A549 (cell line): ENCODE measurements at regions not wholly inside any gene's neighbourhood (a gene's known extent, or its start where the extent isn't known, plus 50 kb on each side); places are given as distances from the start of the nearest gene placed in this dataset.

ENCODE experiments used
- ATAC-seq, 2 experiments: fragments of 200-7000 bp in 1 of 2; fragments of >200 bp in 1 of 2; cut with Nextera tagmentation in 1 of 2; cut with Tn5 transposase in 1 of 2; 3 replicates each; pipeline versions ENCODE4 v1.8.0 to v1.9.1; 2018 to 2020; ENCODE audit warnings: mild to moderate bottlenecking in 1 of 2, moderate library complexity in 1 of 2
- CTCF ChIA-PET: fragments of 300-600 bp; sonication (Branson Sonifier 250); formaldehyde crosslinking; extraction: SDS; loops from one replicate; lab custom pipeline; 2021; ENCODE audit warnings: antibody characterized with exemption, inconsistent platforms; lab: Yijun Ruan, JAX
- POLR2A ChIA-PET: fragments of 350-600 bp; formaldehyde crosslinking; extraction: SDS; loops from one replicate; lab custom pipeline; 2021; ENCODE audit warnings: antibody characterized with exemption, inconsistent platforms; lab: Yijun Ruan, JAX
- DNase-seq, 2 experiments: peaks; one replicate each; pipeline versions ENCODE4 v3.0.0 to v3.0.0-alpha.2; 2011 to 2016; ENCODE audit warnings: low read depth in 1 of 2, low spot score in 1 of 2
- FAIRE-seq: peaks from 2 replicates; lab custom pipeline; 2011; peaks lifted over from hg19 to GRCh38; lab: Jason Lieb, UNC
- H3K27ac ChIP-seq, 2 experiments: fragments of >200 bp; sonication (Bioruptor Twin); formaldehyde crosslinking; 3 replicates each; pipeline ENCODE4 v1.5.1; 2016 to 2017
- H3K4me1 ChIP-seq: fragments of >200 bp; sonication (Bioruptor Twin); formaldehyde crosslinking; 3 replicates; pipeline ENCODE4 v1.6.1; 2016
- H3K4me2 ChIP-seq: fragments of >200 bp; sonication (Bioruptor Twin); formaldehyde crosslinking; 3 replicates; pipeline ENCODE4 v1.6.1; 2016
- H3K4me3 ChIP-seq: fragments of >200 bp; sonication (Bioruptor Twin); formaldehyde crosslinking; 3 replicates; pipeline ENCODE4 v1.5.1; 2016
- H3K9me3 ChIP-seq: fragments of >200 bp; sonication (Bioruptor Twin); formaldehyde crosslinking; 3 replicates; pipeline ENCODE4 v1.6.1; 2016
- CBX8 ChIP-seq: fragments of 200-600 bp; sonication (generic); IDR thresholded peaks from 2 replicates; pipeline ENCODE4 v1.6.1; 2016
- EHMT2 ChIP-seq: fragments of 200-600 bp; sonication (generic); IDR thresholded peaks from 2 replicates; pipeline ENCODE4 v1.6.1; 2016; ENCODE audit warnings: antibody characterized with exemption, low read depth, mild to moderate bottlenecking, moderate library complexity
- ESRRA ChIP-seq: fragments of 150-350 bp; IDR thresholded peaks from 2 replicates; pipeline ENCODE4 v1.6.1; 2014; ENCODE audit warnings: mild to moderate bottlenecking, low read length, borderline replicate concordance
- HDAC2 ChIP-seq: fragments of 200-600 bp; sonication (generic); IDR thresholded peaks from 2 replicates; pipeline ENCODE4 v1.6.1; 2016
- MYC ChIP-seq: IDR thresholded peaks from 2 replicates; pipeline ENCODE4 v1.6.1; 2012; ENCODE audit warnings: mild to moderate bottlenecking, inconsistent platforms, low read length, improper control_type of control experiment, borderline replicate concordance
- NR3C1 ChIP-seq: fragments of >200 bp; sonication (Bioruptor Twin); formaldehyde crosslinking; IDR thresholded peaks from 3 replicates; pipeline ENCODE4 v1.6.1; 2017
- RCOR1 ChIP-seq: fragments of 150-350 bp; IDR thresholded peaks from 2 replicates; pipeline ENCODE4 v1.6.1; 2014; ENCODE audit warnings: antibody characterized with exemption, low read length, low read depth
- RFX5 ChIP-seq: fragments of 450-650 bp; IDR thresholded peaks from 2 replicates; pipeline ENCODE4 v1.7.1; 2014; ENCODE audit warnings: antibody characterized with exemption, mild to moderate bottlenecking, moderate library complexity
- SMC3 ChIP-seq: fragments of >200 bp; sonication (Bioruptor Twin); formaldehyde crosslinking; IDR thresholded peaks from 3 replicates; pipeline ENCODE4 v1.6.1; 2018; ENCODE audit warnings: inconsistent platforms
- WGBS: methylation state at CpG from one replicate; pipeline ENCODE4 v1.1.6; 2017; ENCODE audit errors: missing lambda C conversion rate; 5-methylcytosine and 5-hydroxymethylcytosine counted together
- TF ChIP-seq, protein P1 (sequence below): fragments of >200 bp; sonication (Bioruptor Twin); formaldehyde crosslinking; IDR thresholded peaks from 3 replicates; pipeline ENCODE4 v1.6.1; 2016
- TF ChIP-seq, protein P2 (sequence below): IDR thresholded peaks from 2 replicates; pipeline ENCODE4 v1.6.1; 2012; ENCODE audit warnings: low read depth, borderline replicate concordance
- TF ChIP-seq, protein P3 (sequence below): fragments of 450-650 bp; IDR thresholded peaks from 2 replicates; pipeline ENCODE4 v1.6.1; 2014; ENCODE audit warnings: antibody characterized with exemption
- TF ChIP-seq, protein P4 (sequence below): fragments of >200 bp; sonication (Bioruptor Twin); formaldehyde crosslinking; IDR thresholded peaks from 2 replicates; pipeline ENCODE4 v1.6.1; 2016
- TF ChIP-seq, protein P5 (sequence below): fragments of 150-350 bp; IDR thresholded peaks from 2 replicates; pipeline ENCODE4 v1.6.1; 2014; ENCODE audit warnings: low read depth, mild to moderate bottlenecking, low read length

DNA sequence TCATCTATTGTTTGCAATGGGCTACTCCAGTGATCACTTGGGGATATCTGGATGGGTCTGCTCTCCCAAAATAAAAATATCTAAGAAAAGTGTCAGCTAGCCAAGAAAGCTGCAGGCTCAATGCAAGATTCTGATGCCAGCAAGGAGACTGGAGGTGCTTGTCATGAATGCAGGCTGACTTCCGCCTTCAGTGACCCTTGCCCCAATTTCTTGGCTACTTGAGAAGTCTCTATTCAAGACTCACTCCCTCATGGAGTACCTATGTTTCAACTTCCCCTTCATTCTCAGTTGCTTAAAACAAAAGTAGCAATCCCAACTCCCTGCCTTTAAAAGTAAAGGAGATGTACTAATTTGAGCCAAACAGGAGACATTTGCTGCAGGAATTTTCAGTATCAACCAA lies 123.9 kb downstream of the GPR65 start (continued):
- TF ChIP-seq, protein P1, sequence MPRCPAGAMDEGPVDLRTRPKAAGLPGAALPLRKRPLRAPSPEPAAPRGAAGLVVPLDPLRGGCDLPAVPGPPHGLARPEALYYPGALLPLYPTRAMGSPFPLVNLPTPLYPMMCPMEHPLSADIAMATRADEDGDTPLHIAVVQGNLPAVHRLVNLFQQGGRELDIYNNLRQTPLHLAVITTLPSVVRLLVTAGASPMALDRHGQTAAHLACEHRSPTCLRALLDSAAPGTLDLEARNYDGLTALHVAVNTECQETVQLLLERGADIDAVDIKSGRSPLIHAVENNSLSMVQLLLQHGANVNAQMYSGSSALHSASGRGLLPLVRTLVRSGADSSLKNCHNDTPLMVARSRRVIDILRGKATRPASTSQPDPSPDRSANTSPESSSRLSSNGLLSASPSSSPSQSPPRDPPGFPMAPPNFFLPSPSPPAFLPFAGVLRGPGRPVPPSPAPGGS, result no peak
- TF ChIP-seq HDAC2, result no peak

DNA sequence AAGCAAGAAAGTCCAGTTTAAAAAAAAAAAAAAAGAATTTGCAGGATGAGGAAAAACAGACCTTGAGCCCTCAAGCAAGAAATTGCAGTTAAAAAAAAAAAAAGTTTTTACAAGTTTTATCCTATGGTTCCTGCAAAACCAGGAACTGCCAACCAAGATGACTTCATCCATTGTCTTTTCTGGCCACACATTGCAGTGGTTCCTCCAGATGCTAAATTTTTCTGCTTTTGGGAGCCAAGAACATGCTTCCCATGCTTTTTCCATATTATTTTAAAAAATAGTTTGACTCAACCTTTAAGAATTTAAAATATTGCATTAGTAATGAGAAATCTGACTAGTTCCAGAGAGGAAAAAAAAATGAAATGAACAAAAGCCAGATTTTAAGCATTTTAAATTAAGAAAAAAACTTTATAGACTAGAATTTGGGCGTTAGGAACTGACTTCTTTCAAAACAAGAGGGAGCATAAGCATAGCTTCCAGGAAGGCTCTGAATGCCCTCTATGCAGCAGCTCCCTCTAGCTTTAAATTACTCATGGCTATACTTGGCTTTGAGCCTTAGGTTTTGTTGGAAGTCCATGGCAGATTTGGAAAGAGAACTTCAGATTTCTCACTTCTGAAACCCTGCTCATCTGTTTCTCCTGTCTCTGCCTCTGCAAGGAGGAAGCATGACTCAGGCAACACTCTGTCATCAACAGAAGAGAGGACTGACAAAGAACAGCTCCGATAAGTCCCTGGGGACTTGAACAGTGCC lies 124.5 kb downstream of the GPR65 start:
- Histone ChIP-seq H3K4me2 (no peak overlapping the region), H3K4me3 (no peak overlapping the region), H3K9me3 (no peaks in the 10 kb centered on the region), H3K4me1 (0 out of 3 replicates have a peak, but pooled peaks cover 3% of the 10 kb centered on the region), H3K27ac (no peak overlapping the region)
- DNase-seq (peak in 1 of 2 experiments; percentile 32), FAIRE-seq (no peak), ATAC-seq (peak in 1 of 2 experiments; percentile 63; a peak in 3 of 6 replicates)
- ChIA-PET CTCF (no interaction called here), POLR2A (no interaction called here)
- no peak for TF ChIP-seq CBX8
- TF ChIP-seq, protein P2, sequence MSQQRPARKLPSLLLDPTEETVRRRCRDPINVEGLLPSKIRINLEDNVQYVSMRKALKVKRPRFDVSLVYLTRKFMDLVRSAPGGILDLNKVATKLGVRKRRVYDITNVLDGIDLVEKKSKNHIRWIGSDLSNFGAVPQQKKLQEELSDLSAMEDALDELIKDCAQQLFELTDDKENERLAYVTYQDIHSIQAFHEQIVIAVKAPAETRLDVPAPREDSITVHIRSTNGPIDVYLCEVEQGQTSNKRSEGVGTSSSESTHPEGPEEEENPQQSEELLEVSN, result no peak
- TF ChIP-seq RFX5, result no peak
- no peak for TF ChIP-seq ESRRA
- TF ChIP-seq, protein P1, result no peak
- TF ChIP-seq, protein P3, sequence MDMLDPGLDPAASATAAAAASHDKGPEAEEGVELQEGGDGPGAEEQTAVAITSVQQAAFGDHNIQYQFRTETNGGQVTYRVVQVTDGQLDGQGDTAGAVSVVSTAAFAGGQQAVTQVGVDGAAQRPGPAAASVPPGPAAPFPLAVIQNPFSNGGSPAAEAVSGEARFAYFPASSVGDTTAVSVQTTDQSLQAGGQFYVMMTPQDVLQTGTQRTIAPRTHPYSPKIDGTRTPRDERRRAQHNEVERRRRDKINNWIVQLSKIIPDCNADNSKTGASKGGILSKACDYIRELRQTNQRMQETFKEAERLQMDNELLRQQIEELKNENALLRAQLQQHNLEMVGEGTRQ, result no peak
- TF ChIP-seq RCOR1, result no peak
- no peak for TF ChIP-seq SMC3
- TF ChIP-seq, protein P4, sequence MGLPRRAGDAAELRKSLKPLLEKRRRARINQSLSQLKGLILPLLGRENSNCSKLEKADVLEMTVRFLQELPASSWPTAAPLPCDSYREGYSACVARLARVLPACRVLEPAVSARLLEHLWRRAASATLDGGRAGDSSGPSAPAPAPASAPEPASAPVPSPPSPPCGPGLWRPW, result no peak
- WGBS, result 7% methylated on average over 2 of the region's 2 CpGs

DNA sequence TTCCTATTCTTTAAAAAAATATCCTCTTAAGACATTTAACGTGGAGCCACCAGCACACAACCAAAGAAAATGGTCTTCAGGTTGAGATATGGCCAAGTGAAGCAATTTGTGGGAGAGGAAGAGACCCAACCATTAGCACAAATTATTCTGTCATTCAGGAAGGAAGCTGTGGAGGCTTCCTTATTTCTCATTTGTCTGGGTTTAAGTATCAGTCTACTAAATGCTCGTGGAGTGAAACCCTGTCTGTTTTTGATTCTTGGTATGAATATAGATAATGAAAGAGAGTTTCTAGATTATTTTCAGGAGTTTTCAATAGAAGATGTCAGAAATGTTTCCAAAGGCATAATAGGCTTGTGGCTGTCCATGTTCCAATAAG lies 125.1 kb downstream of the GPR65 start:
- ATAC-seq, result no peak
- WGBS, result 12% methylated on average over 2 of the region's 2 CpGs
- Histone ChIP-seq H3K4me3 (no peak overlapping the region), H3K4me1 (0 out of 3 replicates have a peak, but pooled peaks cover 3% of the 10 kb centered on the region), H3K4me2 (no peak overlapping the region), H3K9me3 (no peaks in the 10 kb centered on the region), H3K27ac (no peak overlapping the region)
- ChIA-PET POLR2A (no interaction called here), CTCF (no interaction called here)
- DNase-seq, result no peak
- FAIRE-seq, result no peak
- TF ChIP-seq, protein P5, sequence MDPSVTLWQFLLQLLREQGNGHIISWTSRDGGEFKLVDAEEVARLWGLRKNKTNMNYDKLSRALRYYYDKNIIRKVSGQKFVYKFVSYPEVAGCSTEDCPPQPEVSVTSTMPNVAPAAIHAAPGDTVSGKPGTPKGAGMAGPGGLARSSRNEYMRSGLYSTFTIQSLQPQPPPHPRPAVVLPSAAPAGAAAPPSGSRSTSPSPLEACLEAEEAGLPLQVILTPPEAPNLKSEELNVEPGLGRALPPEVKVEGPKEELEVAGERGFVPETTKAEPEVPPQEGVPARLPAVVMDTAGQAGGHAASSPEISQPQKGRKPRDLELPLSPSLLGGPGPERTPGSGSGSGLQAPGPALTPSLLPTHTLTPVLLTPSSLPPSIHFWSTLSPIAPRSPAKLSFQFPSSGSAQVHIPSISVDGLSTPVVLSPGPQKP, result no peak
- TF ChIP-seq NR3C1 (no peak), ESRRA (no peak), MYC (no peak), RFX5 (no peak), EHMT2 (no peak)
